ENCODE measurements at regions not wholly inside any gene's neighbourhood (a gene's known extent, or its start where the extent isn't known, plus 50 kb on each side); places are given as distances from the start of the nearest gene placed in this dataset.

- Histone ChIP-seq H3K27ac (no peak overlapping the region), H3K9me3 (no peaks in the 10 kb centered on the region), H3K4me3 (no peak overlapping the region), H3K4me1 (no peaks in the 10 kb centered on the region), H3K36me3 (no peaks in the 10 kb centered on the region), H3K27me3 (no peaks in the 10 kb centered on the region)
- no peak for DNase-seq
- intact Hi-C loops (cut with DNase I; ENCODE audit: low total_unique reads), result no loop called here
- TF ChIP-seq CTCF (IDR thresholded peaks at IDR 0.05) (no peak), POLR2A (IDR thresholded peaks at IDR 0.05) (no peak)
Measured at GRCh38 chr10:128998101-128998805, 468.8 kb upstream of the MGMT start.

DNA sequence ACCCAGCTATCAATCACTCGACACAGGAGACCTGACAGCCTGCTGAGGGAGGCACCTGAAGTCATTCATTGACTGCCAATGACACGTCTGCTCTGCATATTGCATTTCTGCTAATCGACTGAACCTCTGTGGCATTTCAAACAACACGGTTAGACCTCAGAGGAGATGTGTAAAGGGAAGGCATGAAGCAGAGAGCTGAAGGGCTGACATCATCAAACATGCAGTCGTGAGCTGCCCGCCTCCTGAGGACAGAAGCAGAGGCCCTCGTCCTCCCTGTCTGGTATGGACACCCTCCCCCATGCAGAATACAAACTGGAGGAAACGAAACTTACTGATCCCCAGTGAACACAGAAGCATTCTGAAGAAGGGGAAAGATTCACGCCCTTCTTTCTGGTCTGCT, 462.6 kb upstream of the MGMT start:
- H3K36me3 ChIP-seq, result no peaks in the 10 kb centered on the region
- H3K4me3 ChIP-seq, result no peak overlapping the region
- no peaks in the 10 kb centered on the region for H3K4me1 ChIP-seq
- intact Hi-C loops (cut with DNase I; ENCODE audit: low total_unique reads), result no loop called here
- no peak for TF ChIP-seq POLR2A (IDR thresholded peaks at IDR 0.05)
- no peak for TF ChIP-seq CTCF (IDR thresholded peaks at IDR 0.05)
- no peaks in the 10 kb centered on the region for H3K9me3 ChIP-seq
- no peak for DNase-seq
- no peak overlapping the region for H3K27ac ChIP-seq
- H3K27me3 ChIP-seq, result no peaks in the 10 kb centered on the region

GRCh38 chr10:129005080-129005479, 462.0 kb upstream of the MGMT start:
- Histone ChIP-seq H3K9me3 (no peaks in the 10 kb centered on the region), H3K27ac (no peak overlapping the region), H3K36me3 (no peaks in the 10 kb centered on the region), H3K4me1 (no peaks in the 10 kb centered on the region), H3K27me3 (no peaks in the 10 kb centered on the region), H3K4me3 (no peak overlapping the region)
- TF ChIP-seq POLR2A (IDR thresholded peaks at IDR 0.05) (no peak), CTCF (IDR thresholded peaks at IDR 0.05) (no peak)
- intact Hi-C loops (cut with DNase I; ENCODE audit: low total_unique reads), result no loop called here
- no peak for DNase-seq

GRCh38 chr10:129005804-129006203, 461.2 kb upstream of the MGMT start:
- Histone ChIP-seq H3K9me3 (no peaks in the 10 kb centered on the region), H3K4me1 (no peaks in the 10 kb centered on the region), H3K36me3 (no peaks in the 10 kb centered on the region), H3K27me3 (no peaks in the 10 kb centered on the region), H3K4me3 (no peak overlapping the region), H3K27ac (no peak overlapping the region)
- TF ChIP-seq POLR2A (IDR thresholded peaks at IDR 0.05) (no peak), CTCF (IDR thresholded peaks at IDR 0.05) (no peak)
- intact Hi-C loops (cut with DNase I; ENCODE audit: low total_unique reads), result no loop called here
- no peak for DNase-seq

DNA sequence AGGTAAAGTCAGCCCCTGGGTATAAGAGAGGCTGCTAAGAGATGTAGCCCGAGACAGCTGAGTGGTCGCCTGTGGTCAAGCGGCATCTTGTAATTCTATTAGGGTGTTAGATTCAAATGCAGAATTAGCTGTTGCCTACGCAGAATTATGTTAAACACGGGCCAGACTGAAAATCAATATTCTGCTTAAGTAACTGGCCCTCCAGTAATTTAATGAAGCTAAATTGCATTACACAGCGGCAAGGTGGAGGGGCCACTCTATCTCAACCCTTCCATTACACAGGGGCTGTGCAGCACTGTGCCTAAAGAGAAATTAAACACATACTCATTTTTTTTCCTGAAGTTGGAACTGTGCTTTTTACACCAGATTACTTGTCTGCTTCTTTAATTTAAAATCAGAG, 448.5 kb upstream of the MGMT start:
- H3K27me3 ChIP-seq, result no peaks in the 10 kb centered on the region
- H3K4me1 ChIP-seq, result no peaks in the 10 kb centered on the region
- DNase-seq, result no peak
- no peaks in the 10 kb centered on the region for H3K9me3 ChIP-seq
- intact Hi-C loops (cut with DNase I; ENCODE audit: low total_unique reads), result no loop called here
- TF ChIP-seq POLR2A (IDR thresholded peaks at IDR 0.05) (no peak), CTCF (IDR thresholded peaks at IDR 0.05) (no peak)
- H3K4me3 ChIP-seq, result no peak overlapping the region
- no peaks in the 10 kb centered on the region for H3K36me3 ChIP-seq
- no peak overlapping the region for H3K27ac ChIP-seq

All from uterus (tissue), 3 donors.